ENCODE measurements at regions not wholly inside any gene's neighbourhood (a gene's known extent, or its start where the extent isn't known, plus 50 kb on each side); places are given as distances from the start of the nearest gene placed in this dataset.

GRCh38 chr11:97143463-97143862, 753.6 kb downstream of the JRKL start:
- POLR2A ChIA-PET (ENCODE audit: low non-redundant PET) = no interaction called here
- CTCF ChIA-PET = no interaction called here
- TF ChIP-seq CTCF (conservative IDR thresholded peaks at IDR 0.05; ENCODE audit: low read depth) = no peak

GRCh38 chr11:97149741-97150140, 759.9 kb downstream of the JRKL start:
- TF ChIP-seq CTCF (conservative IDR thresholded peaks at IDR 0.05; ENCODE audit: low read depth) = no peak
- ChIA-PET POLR2A (ENCODE audit: low non-redundant PET) (no interaction called here), CTCF (interaction anchor here (0.8 kb wide), 1 partner anchor 9 kb away, joined by 4 read pairs; no protein-coding TSS in a partner anchor)
- H3K27ac ChIP-seq = no peak overlapping the region
- DNase-seq (ENCODE audit: low spot score) = no peak

More at GRCh38 chr11:97143463-97143862, 753.6 kb downstream of the JRKL start:
- no peak overlapping the region for H3K27ac ChIP-seq
- DNase-seq (ENCODE audit: low spot score) = no peak

GRCh38 chr11:97157221-97157740, 767.5 kb downstream of the JRKL start:
- H3K27ac ChIP-seq = no peak overlapping the region
- ChIA-PET POLR2A (ENCODE audit: low non-redundant PET) (no interaction called here), CTCF (no interaction called here)
- no peak for TF ChIP-seq CTCF (conservative IDR thresholded peaks at IDR 0.05; ENCODE audit: low read depth)
- no peak for DNase-seq (ENCODE audit: low spot score)

- TF ChIP-seq CTCF (conservative IDR thresholded peaks at IDR 0.05; ENCODE audit: low read depth) = no peak
- ChIA-PET POLR2A (ENCODE audit: low non-redundant PET) (no interaction called here), CTCF (interaction anchor here (0.6 kb wide), 1 partner anchor 1678 kb away, joined by 3 read pairs; no protein-coding TSS in a partner anchor)
- no peak for DNase-seq (ENCODE audit: low spot score)
- no peak overlapping the region for H3K27ac ChIP-seq
Observed at GRCh38 chr11:97158243-97158642, 768.4 kb downstream of the JRKL start.

DNA sequence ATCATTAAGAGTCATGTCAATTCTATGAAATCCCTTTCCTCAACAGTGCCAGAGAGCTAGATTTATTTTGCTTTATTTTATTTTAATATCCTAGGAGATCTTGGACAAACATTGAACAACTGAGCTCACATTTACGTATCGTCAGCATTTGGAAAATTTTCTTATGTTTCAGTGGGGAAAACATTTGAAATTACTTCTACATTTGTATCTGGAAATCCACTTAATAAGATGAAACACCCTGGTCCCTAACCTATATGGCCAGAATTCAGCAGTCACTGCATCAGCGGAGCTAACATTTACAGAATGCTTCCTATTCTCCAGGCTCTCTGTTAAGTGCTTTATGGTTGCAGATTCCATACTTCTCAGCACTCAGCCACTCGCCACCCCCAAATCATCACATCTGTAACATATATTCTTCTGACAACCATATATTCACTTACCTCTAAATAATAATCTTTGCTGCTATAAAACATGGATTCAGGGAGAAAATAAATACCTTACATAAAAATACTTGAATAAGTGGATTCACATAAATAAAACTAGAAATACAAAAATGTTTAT, 773.9 kb downstream of the JRKL start:
- ChIA-PET CTCF (no interaction called here), POLR2A (ENCODE audit: low non-redundant PET) (no interaction called here)
- DNase-seq (ENCODE audit: low spot score) = no peak
- no peak overlapping the region for H3K27ac ChIP-seq
- TF ChIP-seq CTCF (conservative IDR thresholded peaks at IDR 0.05; ENCODE audit: low read depth) = no peak

DNA sequence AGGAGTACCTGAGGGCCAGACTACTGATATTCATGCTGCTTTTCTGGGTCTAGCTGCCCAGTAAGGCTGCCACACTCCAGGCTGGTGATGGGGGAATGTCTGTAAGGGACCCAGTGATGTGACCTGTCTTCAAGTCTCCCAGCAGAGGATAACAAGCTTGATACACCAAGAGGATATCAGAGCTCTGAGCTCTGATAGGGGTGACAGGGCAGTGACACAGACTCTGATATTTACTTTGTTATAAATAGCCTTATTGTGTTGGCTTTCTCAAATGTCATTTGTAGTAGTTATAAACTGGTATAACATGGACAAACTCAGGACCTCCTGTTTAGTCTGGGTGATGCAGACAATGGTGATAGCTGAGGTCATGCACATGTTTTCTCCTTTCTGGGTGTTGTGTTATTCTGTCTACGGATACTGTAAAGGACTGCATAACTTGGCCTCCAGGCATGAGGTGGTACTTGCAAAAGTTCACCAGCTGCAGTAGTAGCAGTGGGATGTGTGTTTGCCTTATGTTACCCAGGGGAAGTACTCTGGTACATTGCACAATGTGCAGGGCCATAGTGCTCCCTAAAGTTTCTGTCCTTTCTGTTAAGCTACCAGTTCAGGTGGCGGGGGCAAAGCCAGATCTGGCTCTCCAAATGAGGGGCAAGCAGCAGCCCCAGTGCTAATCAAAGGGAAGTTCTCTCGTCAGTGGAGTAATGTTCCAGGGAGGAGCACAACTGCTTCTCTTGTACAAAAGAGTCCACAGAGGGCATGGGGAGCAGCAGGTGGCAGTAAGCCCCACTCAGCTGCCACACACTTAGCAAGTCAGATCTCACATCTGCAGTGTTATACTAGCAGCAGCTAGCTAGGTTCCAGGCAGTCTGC, 812.2 kb downstream of the JRKL start:
- POLR2A ChIA-PET (ENCODE audit: low non-redundant PET) = no interaction called here
- TF ChIP-seq CTCF (conservative IDR thresholded peaks at IDR 0.05; ENCODE audit: low read depth) = no peak
- CTCF ChIA-PET = no interaction called here
- DNase-seq (ENCODE audit: low spot score) = no peak
- no peak overlapping the region for H3K27ac ChIP-seq

Data from RWPE1 (cell line).